GM21529 (cell line): ENCODE measurements at regions not wholly inside any gene's neighbourhood (a gene's known extent, or its start where the extent isn't known, plus 50 kb on each side); places are given as distances from the start of the nearest gene placed in this dataset.
"Not testable (repeated sequence)": the region's sequence is repeated elsewhere in the genome, so short reads cannot be mapped to it uniquely, and the experiment has no call there.

Experiments used
- ATAC-seq: cut with Tn5 transposase; IDR thresholded peaks from one replicate; pipeline ENCODE4 v1.9.1; 2021; ENCODE audit not compliant: unreplicated experiment

GRCh38 chr9:29043072-29043471 lies 1469.8 kb upstream of the C9orf72 start:
- ATAC-seq = no peak

- no peak for ATAC-seq
Observed at GRCh38 chr9:29044959-29045358, 1471.7 kb upstream of the C9orf72 start.

- ATAC-seq = no peak
Observed at GRCh38 chr9:29060041-29060440, 1486.8 kb upstream of the C9orf72 start.

- no peak for ATAC-seq
Observed at GRCh38 chr9:29062446-29062845, 1489.2 kb upstream of the C9orf72 start.

GRCh38 chr9:29063031-29063430 lies 1489.8 kb upstream of the C9orf72 start:
- no peak for ATAC-seq

GRCh38 chr9:29066141-29066640 lies 1492.9 kb upstream of the C9orf72 start:
- no peak for ATAC-seq

- no peak for ATAC-seq
Observed at GRCh38 chr9:29068461-29068860, 1495.2 kb upstream of the C9orf72 start.

- ATAC-seq = no peak
Observed at GRCh38 chr9:29069376-29069775, 1496.1 kb upstream of the C9orf72 start.

- ATAC-seq = no peak
Observed at GRCh38 chr9:29078063-29078666, 1504.9 kb upstream of the C9orf72 start.

GRCh38 chr9:29100762-29101161 lies 1527.5 kb upstream of the C9orf72 start:
- no peak for ATAC-seq

- not testable (repeated sequence) for ATAC-seq
Observed at GRCh38 chr9:29104166-29104565, 1530.9 kb upstream of the C9orf72 start.

- no peak for ATAC-seq
Observed at GRCh38 chr9:29118555-29118954, 1545.3 kb upstream of the C9orf72 start.

GRCh38 chr9:29126783-29127182 lies 1553.5 kb upstream of the C9orf72 start:
- ATAC-seq = no peak

- no peak for ATAC-seq
Observed at GRCh38 chr9:29129763-29130162, 1556.5 kb upstream of the C9orf72 start.

GRCh38 chr9:29144476-29144875 lies 1571.2 kb upstream of the C9orf72 start:
- no peak for ATAC-seq

- no peak for ATAC-seq
Observed at GRCh38 chr9:29150606-29151005, 1577.3 kb upstream of the C9orf72 start.

GRCh38 chr9:29160763-29161353 lies 1587.6 kb upstream of the C9orf72 start:
- ATAC-seq = no peak

- ATAC-seq = no peak
Observed at GRCh38 chr9:29174136-29174535, 1600.9 kb upstream of the C9orf72 start.

- no peak for ATAC-seq
Observed at GRCh38 chr9:29176231-29176630, 1603.0 kb upstream of the C9orf72 start.

GRCh38 chr9:29176786-29177185 lies 1603.5 kb upstream of the C9orf72 start:
- ATAC-seq = no peak

- ATAC-seq = no peak
Observed at GRCh38 chr9:29183971-29184370, 1610.7 kb upstream of the C9orf72 start.

GRCh38 chr9:29188771-29189170 lies 1615.5 kb upstream of the C9orf72 start:
- ATAC-seq = not testable (repeated sequence)

- not testable (repeated sequence) for ATAC-seq
Observed at GRCh38 chr9:29189221-29189620, 1615.9 kb upstream of the C9orf72 start.
